ENCODE measurements at regions not wholly inside any gene's neighbourhood (a gene's known extent, or its start where the extent isn't known, plus 50 kb on each side); places are given as distances from the start of the nearest gene placed in this dataset.

DNA sequence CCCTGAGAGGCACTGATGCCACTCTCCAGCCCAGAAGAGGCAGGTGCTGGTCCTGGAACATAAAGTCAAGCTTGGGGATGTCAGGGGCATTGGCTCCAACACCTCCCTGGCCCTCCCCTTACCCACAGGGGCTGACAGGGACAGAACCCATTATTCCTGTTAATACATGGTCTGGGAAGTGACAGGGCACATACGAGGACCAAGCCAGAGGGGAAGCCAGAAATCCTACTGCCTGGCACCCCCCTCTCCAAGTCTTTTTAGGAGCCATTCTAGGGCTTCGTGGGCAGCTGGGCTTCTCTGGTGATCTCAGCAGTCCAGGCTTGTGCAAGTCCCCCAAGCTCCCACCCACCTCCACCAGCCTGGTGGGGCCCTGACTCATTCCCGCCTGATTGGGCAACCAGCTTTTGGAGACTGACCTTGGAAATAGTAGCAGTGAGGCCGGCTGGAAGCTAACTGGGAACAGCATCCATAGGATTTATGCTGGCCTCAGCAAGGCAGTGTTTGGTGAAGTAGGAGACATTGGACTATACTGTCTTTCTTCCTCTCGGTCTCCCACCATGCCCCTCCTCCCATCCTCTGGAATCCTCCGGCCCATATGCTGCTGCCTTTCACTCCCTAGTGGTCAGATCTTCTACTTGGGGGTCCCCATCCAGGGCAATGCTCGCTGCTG lies 86.4 kb upstream of the HK2 start:
- H3K4me1 ChIP-seq (ENCODE audit: insufficient read depth, low read length): peaks cover 6% of the 10 kb centered on the region
- H3K9me3 ChIP-seq (ENCODE audit: low read depth, low read length): no peaks in the 10 kb centered on the region
- H3K27me3 ChIP-seq (ENCODE audit: insufficient read depth, low read length): no peaks in the 10 kb centered on the region
- H3K4me3 ChIP-seq (ENCODE audit: low read length): no peak overlapping the region

DNA sequence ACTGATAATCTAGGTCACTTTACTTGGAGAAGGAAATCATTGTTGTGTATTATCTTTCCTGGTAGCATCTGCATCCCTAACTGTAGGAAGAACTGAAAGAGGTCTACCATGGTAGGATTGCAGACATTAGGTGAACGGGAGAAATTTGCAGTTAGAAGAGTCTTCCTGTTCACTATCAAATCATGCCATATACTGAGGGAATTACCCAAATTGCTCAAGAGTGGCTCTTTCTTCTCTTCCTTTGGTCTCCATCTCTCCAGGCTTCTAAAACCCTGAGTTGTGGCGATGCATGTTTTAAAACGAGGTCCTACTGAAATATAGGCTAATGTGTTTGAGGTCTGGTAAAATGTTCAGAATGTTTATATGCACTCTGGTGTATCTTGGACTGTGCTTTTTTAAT lies 85.3 kb upstream of the HK2 start:
- Histone ChIP-seq H3K9me3 (ENCODE audit: low read depth, low read length) (no peaks in the 10 kb centered on the region), H3K4me3 (ENCODE audit: low read length) (no peak overlapping the region), H3K27me3 (ENCODE audit: insufficient read depth, low read length) (no peaks in the 10 kb centered on the region)

DNA sequence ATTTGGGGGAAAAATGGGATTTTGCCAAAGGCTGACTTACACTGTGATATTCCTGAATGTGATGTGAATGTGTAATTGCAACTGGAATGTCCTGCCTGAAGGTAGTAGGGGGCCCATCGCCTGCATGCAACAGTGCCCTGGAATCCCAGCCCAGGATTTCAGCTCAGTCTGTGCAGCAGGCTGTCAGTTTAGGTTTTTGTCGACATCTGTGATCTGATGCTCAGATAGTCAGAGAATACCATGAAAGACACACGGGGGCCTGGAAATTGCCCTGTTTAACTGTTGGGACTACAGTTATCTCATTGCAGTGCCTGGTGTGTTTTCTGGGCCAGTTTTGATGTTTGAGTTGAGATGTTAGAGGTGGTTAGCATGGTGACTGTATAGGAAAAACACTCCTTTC lies 84.5 kb upstream of the HK2 start:
- no peak overlapping the region for H3K4me3 ChIP-seq (ENCODE audit: low read length)
- no peaks in the 10 kb centered on the region for H3K27me3 ChIP-seq (ENCODE audit: insufficient read depth, low read length)
- H3K9me3 ChIP-seq (ENCODE audit: low read depth, low read length): no peaks in the 10 kb centered on the region
- H3K4me1 ChIP-seq (ENCODE audit: insufficient read depth, low read length): peaks cover 5% of the 10 kb centered on the region

More for the DNA sequence above, 85.3 kb upstream of the HK2 start:
- H3K4me1 ChIP-seq (ENCODE audit: insufficient read depth, low read length): peaks cover 5% of the 10 kb centered on the region

DNA sequence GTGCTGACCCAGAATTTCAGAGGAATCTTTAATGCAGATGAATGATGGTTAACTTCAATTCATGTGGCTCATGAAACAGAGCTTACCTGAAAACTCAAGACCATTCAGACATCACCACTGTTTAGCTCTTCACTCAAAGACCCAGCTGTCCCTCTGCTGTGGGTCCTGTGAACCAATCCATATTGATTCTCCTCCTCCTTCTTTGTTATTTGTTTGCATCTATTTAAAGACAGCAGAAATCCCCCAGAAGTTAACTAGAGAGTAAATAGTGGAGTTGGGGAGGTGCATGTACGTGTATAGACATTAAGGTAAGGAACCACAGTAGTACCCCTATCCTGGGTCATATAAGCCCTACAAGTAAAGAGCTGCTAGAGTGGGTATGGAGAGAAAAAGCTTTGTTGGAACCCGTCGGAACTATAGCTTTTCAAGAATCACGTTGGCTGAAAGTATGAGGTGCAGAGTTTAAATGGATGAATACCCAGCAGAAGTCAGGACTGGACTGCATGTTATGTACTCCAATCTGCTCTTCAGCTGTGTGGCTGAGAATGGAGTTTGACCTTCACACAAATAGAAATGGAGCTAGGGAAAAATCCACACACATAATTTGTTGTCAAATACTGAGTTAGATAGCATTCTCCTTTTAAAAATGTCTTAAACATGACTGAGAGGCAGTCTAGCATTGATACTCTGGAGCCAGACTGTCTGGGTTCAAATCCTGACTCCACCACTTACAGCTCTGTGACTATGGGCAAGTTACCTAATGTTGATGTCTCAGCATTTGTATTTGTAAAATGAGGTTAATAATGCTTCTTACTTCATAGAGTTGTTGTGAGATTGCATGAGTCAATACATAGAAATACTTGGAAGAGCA lies 81.7 kb upstream of the HK2 start:
- H3K4me3 ChIP-seq (ENCODE audit: low read length): no peak overlapping the region
- no peaks in the 10 kb centered on the region for H3K27me3 ChIP-seq (ENCODE audit: insufficient read depth, low read length)
- peaks cover 5% of the 10 kb centered on the region for H3K9me3 ChIP-seq (ENCODE audit: low read depth, low read length)
- H3K4me1 ChIP-seq (ENCODE audit: insufficient read depth, low read length): peaks cover 5% of the 10 kb centered on the region

DNA sequence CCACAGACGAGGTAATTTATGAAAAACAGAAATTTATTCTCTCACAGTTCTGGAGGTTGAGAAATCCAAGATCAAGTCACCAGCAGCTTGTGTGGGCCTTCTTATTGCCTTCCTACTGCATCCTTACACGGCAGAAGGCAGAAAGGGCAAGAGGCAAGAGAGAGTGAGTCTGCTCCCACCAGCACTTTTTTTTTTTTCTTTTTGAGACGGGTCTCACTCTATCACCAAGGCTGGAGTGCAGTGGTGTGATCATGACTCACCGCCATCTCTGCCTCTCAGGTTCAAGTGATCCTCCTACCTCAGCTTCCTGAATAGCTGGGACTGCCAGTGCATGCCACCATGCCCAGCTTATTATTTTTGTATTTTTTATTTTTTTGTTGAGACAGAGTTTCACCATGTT lies 78.5 kb upstream of the HK2 start:
- H3K27me3 ChIP-seq (ENCODE audit: insufficient read depth, low read length): no peaks in the 10 kb centered on the region
- no peak overlapping the region for H3K4me3 ChIP-seq (ENCODE audit: low read length)
- H3K9me3 ChIP-seq (ENCODE audit: low read depth, low read length): peaks cover 5% of the 10 kb centered on the region
- no peaks in the 10 kb centered on the region for H3K4me1 ChIP-seq (ENCODE audit: insufficient read depth, low read length)

DNA sequence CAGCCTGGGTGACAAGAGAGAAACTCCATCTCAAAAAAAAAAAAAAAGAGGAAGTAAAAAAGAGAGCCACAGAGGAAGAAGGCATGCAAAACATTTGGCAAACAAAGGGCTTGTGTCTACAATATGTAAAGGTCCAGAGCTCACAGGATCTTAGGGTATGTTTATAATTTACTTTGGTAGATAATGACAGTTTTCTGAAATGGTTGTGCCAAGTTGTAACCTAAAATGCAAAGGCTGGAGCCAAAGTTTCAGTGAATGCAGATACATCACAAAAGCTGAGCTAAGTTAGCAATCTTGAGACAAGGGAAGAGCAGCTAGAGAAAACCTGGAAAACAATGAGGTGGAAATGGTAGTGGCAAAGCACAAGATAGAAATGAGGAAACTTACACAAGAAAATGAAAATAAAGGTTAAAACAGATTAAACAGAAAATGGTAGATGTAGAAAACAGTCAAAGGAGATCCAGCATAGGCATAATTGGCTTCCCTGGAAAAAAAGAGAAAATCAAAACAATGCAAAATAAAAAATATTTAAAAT lies 77.5 kb upstream of the HK2 start:
- no peak overlapping the region for H3K4me3 ChIP-seq (ENCODE audit: low read length)
- H3K9me3 ChIP-seq (ENCODE audit: low read depth, low read length): peaks cover 5% of the 10 kb centered on the region
- peaks cover 2% of the 10 kb centered on the region for H3K4me1 ChIP-seq (ENCODE audit: insufficient read depth, low read length)
- no peaks in the 10 kb centered on the region for H3K27me3 ChIP-seq (ENCODE audit: insufficient read depth, low read length)

DNA sequence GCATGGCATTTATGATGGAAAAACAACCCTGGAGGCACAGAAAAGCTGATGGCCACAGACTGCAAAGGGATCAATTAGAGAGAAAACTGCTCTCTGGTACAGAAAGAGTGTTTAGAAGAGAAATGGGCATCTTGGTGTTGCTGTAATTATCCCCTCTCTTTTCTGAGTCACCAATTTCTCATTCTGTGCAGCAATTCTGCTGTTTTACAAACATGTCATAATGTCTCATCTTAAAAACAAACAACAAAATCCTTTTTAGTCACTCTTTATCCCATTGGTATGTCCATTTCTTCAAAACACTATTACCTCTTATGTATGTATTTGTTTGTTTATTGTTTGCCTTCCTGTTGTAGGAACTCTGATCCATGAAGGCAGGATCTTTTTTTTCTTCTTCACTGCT lies 73.9 kb upstream of the HK2 start:
- no peaks in the 10 kb centered on the region for H3K27me3 ChIP-seq (ENCODE audit: insufficient read depth, low read length)
- H3K4me1 ChIP-seq (ENCODE audit: insufficient read depth, low read length): peaks cover 16% of the 10 kb centered on the region
- H3K9me3 ChIP-seq (ENCODE audit: low read depth, low read length): peaks cover 5% of the 10 kb centered on the region
- no peak overlapping the region for H3K4me3 ChIP-seq (ENCODE audit: low read length)

DNA sequence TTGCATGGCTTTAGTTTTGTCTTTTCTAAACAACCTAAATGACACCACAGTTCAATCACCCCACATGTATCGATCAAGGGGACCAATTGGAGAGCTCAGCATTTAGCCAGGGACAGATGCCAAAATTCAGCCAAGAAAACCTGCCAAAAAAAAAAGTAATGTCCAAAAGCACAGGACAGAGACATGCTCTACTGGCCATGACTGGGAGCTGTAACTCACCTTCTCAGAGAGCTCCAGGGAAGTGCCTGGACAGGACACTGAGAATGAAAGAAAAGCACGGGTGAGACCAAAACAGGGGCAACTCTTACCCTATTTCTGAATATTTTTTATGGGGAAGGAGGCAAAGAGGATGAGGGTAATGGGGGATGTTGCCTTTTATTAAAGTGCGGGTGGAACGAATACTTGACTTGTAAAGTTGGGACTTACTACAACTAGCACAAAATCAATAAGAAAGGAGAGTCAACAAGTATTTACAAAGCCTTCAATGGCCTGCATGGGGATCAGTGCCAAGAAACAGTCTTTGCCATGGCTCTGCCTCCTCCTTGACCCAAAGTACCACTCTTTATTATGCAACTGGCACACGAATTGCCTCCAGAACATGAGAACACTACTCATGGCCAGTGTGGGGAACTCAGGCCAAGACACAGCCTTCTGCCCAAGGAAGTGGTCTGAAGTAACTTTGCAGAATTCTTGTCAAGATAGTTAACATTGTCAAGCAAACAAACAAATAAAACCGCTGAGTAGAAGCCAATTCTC lies 72.9 kb upstream of the HK2 start:
- Histone ChIP-seq H3K9me3 (ENCODE audit: low read depth, low read length) (peaks cover 5% of the 10 kb centered on the region), H3K4me1 (ENCODE audit: insufficient read depth, low read length) (peaks cover 24% of the 10 kb centered on the region), H3K27me3 (ENCODE audit: insufficient read depth, low read length) (no peaks in the 10 kb centered on the region), H3K4me3 (ENCODE audit: low read length) (no peak overlapping the region)

DNA sequence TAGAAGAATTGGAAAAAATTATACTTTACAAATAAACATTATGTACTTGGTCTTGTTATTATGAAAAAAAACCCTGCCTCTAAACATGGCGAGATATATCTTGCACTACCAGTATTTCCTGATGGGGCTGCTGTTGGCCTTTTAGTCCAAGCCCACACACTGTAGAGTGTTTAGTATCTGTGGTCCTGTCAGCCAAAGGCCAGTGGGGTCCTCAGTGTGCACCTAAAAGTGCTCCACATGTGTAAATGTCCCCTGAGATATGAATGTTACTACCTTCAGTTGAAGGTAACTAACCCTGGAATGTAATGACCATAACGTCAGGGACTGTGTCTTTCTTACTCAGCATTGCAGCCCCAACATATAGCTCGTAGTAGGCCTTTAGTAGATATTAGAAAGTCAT lies 71.1 kb upstream of the HK2 start:
- Histone ChIP-seq H3K27me3 (ENCODE audit: insufficient read depth, low read length) (no peaks in the 10 kb centered on the region), H3K9me3 (ENCODE audit: low read depth, low read length) (no peaks in the 10 kb centered on the region), H3K4me3 (ENCODE audit: low read length) (no peak overlapping the region), H3K4me1 (ENCODE audit: insufficient read depth, low read length) (peaks cover 24% of the 10 kb centered on the region)

DNA sequence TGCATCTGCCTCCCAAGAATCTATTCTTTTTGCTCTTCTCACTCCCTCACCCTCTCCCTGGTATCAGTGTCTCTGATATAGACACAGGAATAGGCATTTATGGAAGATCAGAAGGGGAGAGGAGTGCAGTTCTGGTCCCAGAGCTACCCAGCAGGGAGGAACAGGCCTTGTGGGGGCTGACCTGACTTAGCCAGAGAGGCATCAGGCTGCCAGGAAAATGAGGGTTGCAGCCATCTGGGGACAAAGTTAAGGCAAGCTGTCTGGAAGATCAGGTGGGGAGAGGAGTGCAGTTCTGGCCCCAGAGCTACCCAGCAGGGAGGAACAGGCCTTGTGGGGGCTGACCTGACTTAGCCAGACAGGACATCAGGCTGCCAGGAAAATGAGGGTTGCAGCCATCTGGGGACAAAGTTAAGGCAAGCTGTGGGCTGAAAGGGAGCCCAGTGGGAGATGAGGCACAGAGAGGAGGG lies 69.9 kb upstream of the HK2 start:
- Histone ChIP-seq H3K9me3 (ENCODE audit: low read depth, low read length) (no peaks in the 10 kb centered on the region), H3K4me3 (ENCODE audit: low read length) (no peak overlapping the region), H3K4me1 (ENCODE audit: insufficient read depth, low read length) (peaks cover 24% of the 10 kb centered on the region), H3K27me3 (ENCODE audit: insufficient read depth, low read length) (no peaks in the 10 kb centered on the region)

DNA sequence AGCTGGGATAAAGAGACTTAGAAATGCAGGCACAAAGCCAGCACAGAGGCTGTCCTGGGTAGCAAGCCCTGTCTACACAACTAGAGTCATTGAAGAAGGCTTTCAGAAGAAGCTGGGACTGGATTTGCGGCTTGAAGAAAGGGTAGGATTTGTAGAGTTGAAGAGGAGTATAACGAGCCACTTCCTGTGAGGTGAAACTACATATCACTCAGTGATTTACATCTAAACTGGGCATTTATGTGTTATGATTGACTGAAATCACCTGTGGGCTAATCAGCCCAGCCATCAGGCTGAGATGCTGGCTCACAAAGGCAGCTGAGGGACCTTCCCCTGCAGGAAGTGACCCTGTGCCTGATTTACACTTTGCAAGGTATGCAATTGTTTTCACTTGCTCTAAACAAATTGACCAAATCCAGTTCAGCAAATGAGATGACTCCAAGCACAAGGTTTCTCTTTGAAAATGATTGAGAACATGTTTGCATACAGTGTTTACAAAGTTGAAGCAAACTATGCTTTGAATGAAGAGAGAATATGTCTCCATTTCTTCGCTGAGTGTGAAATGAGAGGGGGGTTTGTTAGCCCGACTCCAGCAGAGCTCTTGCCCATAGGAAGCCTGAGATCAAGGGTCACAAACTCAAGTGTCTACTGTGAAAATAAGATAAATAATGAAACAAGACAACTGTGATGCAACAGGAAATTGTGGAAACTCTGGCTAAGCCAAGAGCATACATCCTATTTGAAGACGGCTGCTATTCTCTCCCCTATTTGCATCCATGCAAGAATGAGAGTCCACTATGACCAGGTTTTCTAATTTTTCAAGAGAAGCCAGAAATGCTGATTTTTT lies 69.3 kb upstream of the HK2 start:
- H3K4me1 ChIP-seq (ENCODE audit: insufficient read depth, low read length): peaks cover 24% of the 10 kb centered on the region
- H3K27me3 ChIP-seq (ENCODE audit: insufficient read depth, low read length): no peaks in the 10 kb centered on the region
- H3K4me3 ChIP-seq (ENCODE audit: low read length): no peak overlapping the region
- H3K9me3 ChIP-seq (ENCODE audit: low read depth, low read length): no peaks in the 10 kb centered on the region

DNA sequence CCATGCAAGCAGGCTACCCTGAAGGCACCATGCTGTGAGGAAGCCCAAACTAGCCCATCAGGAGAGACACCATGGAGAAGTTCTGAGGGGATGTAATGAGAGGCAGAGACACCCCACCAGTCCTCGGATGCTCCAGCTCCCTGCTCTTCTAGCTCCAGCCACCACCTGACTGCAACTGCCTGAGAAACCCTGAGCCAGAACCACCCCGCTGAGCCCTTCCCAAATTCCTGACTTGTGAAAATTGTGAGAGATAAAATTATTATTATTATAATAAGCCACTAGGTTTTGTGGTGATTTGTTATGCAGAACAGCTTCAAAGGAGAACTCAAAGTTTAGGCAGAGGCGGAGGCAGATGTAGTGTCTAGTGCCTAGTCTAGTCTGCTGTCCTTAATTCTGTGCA lies 67.1 kb upstream of the HK2 start:
- no peak overlapping the region for H3K4me3 ChIP-seq (ENCODE audit: low read length)
- no peaks in the 10 kb centered on the region for H3K9me3 ChIP-seq (ENCODE audit: low read depth, low read length)
- H3K27me3 ChIP-seq (ENCODE audit: insufficient read depth, low read length): no peaks in the 10 kb centered on the region
- H3K4me1 ChIP-seq (ENCODE audit: insufficient read depth, low read length): peaks cover 21% of the 10 kb centered on the region

DNA sequence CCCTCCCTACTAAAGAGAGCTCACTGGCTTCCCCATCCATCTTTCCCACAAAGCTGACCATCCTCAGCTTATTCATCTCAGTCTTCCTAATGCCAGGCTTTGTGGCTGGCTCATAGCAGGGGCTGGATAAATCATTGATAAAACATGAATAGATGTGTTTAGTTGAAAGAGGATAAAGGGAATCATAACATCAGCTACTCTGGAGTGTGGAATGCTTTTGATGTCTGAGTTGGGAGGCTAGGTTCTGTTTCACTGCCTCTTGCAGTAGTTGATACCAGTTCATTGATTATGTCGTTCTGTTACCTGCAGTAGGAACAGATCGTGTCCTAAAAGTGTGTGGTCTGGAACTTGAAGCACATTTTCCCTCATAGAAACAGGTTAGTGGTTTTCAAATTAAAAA lies 66.3 kb upstream of the HK2 start:
- Histone ChIP-seq H3K4me3 (ENCODE audit: low read length) (no peak overlapping the region), H3K27me3 (ENCODE audit: insufficient read depth, low read length) (no peaks in the 10 kb centered on the region), H3K4me1 (ENCODE audit: insufficient read depth, low read length) (peaks cover 21% of the 10 kb centered on the region), H3K9me3 (ENCODE audit: low read depth, low read length) (no peaks in the 10 kb centered on the region)

DNA sequence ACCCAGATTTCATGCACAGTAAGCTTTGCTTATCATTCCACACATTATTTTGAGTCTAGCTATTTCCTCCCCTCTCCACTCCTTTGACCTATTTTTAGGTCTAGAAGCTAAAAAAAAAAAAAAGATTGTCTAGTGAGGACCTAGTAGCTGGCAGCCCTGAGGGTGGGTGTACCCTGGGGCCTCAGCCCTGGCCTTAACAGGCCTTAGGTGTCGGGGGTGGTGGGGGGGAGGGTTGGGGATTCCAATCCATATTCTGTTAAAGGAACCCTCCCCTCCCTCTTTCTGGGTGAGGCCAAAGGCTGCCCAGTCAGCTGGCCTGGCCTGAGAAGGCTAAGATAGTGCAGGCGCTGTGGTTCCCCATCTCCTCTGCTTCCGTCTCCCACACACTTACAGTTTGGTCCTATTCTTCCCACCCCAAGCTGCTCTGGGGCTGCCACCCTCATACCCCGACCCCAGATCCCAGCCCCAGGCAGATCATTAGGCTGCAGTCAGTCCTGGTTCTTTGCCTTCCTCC lies 65.5 kb upstream of the HK2 start:
- H3K4me1 ChIP-seq (ENCODE audit: insufficient read depth, low read length): peaks cover 21% of the 10 kb centered on the region
- H3K27me3 ChIP-seq (ENCODE audit: insufficient read depth, low read length): no peaks in the 10 kb centered on the region
- no peaks in the 10 kb centered on the region for H3K9me3 ChIP-seq (ENCODE audit: low read depth, low read length)
- H3K4me3 ChIP-seq (ENCODE audit: low read length): no peak overlapping the region
